Smooth muscle cell (in vitro differentiated cells): ENCODE measurements at regions not wholly inside any gene's neighbourhood (a gene's known extent, or its start where the extent isn't known, plus 50 kb on each side); places are given as distances from the start of the nearest gene placed in this dataset.
A peak's percentile ranks its signal among the peaks of the same experiment; 100 is the strongest.

Experiments used
- DNase-seq: peaks from one replicate; lab custom pipeline; 2025; ENCODE audit not compliant: unreplicated experiment; lab: John Stamatoyannopoulos, UW
- H2AFZ ChIP-seq: fragments of 200-600 bp; sonication (generic); 2 replicates; pipeline ENCODE4 v1.6.0; 2016; ENCODE audit warnings: antibody characterized with exemption, low read depth, mild to moderate bottlenecking
- H3F3A ChIP-seq: fragments of 200-600 bp; sonication (generic); 2 replicates; pipeline ENCODE4 v1.6.0; 2017; ENCODE audit warnings: antibody characterized with exemption, low read depth
- H3K27ac ChIP-seq: fragments of 200-600 bp; sonication (generic); 2 replicates; pipeline ENCODE4 v1.5.1; 2016; ENCODE audit warnings: low read depth, mild to moderate bottlenecking
- H3K27me3 ChIP-seq: fragments of 200-600 bp; sonication (generic); 2 replicates; pipeline ENCODE4 v1.6.1; 2016; ENCODE audit warnings: low read depth, mild to moderate bottlenecking
- H3K36me3 ChIP-seq: fragments of 200-600 bp; sonication (generic); 2 replicates; pipeline ENCODE4 v1.5.1; 2016; ENCODE audit warnings: low read depth
- H3K4me1 ChIP-seq: fragments of 200-600 bp; sonication (generic); 2 replicates; pipeline ENCODE4 v1.5.1; 2016; ENCODE audit warnings: low read depth
- H3K4me2 ChIP-seq: fragments of 200-600 bp; sonication (generic); 2 replicates; pipeline ENCODE4 v1.6.0; 2016; ENCODE audit warnings: mild to moderate bottlenecking
- H3K4me3 ChIP-seq: fragments of 200-600 bp; sonication (generic); 2 replicates; pipeline ENCODE4 v1.5.1; 2016; ENCODE audit warnings: mild to moderate bottlenecking
- H3K79me2 ChIP-seq: fragments of 200-600 bp; sonication (generic); 2 replicates; pipeline ENCODE4 v1.6.0; 2016; ENCODE audit warnings: low read depth, mild to moderate bottlenecking
- H3K9ac ChIP-seq: fragments of 200-600 bp; sonication (generic); 2 replicates; pipeline ENCODE4 v1.6.0; 2016; ENCODE audit warnings: low read depth
- H3K9me3 ChIP-seq: fragments of 200-600 bp; sonication (generic); replicated peaks from 2 replicates; pipeline ENCODE4 v1.5.1; 2016; ENCODE audit warnings: low read depth
- H4K20me1 ChIP-seq: fragments of 200-600 bp; sonication (generic); 2 replicates; pipeline ENCODE4 v1.6.0; 2016; ENCODE audit warnings: low read depth
- WGBS: methylation state at CpG from one replicate; pipeline ENCODE4 v1.1.7; 2016; ENCODE audit warnings: low lambda C conversion rate; 5-methylcytosine and 5-hydroxymethylcytosine counted together
- TF ChIP-seq, protein P1 (sequence below): fragments of 200-600 bp; sonication (generic); IDR thresholded peaks from 2 replicates; pipeline ENCODE4 v1.5.1; 2017; ENCODE audit warnings: borderline replicate concordance, mild to moderate bottlenecking, antibody characterized with exemption; ENCODE audit not compliant: insufficient read depth, poor library complexity, severe bottlenecking

DNA sequence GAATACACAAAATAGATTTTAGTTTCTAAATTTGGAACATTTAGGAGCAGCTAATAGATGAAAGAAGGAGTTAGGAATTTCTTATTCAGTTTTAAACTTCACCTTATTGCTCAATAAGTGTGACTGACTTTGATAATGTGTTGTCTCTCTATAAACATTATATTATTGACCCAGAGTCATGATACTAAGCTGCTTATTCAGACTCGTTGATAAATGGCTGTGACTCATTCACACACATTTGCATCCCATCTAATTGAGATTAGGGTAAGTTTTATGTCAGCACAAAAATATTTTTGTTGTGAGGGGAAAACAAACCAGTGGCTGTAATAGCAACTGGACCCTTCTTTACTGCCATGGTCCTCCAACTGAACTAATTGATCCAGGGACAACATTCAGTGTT, 137.6 kb downstream of the GOLIM4 start:
- TF ChIP-seq, protein P1, sequence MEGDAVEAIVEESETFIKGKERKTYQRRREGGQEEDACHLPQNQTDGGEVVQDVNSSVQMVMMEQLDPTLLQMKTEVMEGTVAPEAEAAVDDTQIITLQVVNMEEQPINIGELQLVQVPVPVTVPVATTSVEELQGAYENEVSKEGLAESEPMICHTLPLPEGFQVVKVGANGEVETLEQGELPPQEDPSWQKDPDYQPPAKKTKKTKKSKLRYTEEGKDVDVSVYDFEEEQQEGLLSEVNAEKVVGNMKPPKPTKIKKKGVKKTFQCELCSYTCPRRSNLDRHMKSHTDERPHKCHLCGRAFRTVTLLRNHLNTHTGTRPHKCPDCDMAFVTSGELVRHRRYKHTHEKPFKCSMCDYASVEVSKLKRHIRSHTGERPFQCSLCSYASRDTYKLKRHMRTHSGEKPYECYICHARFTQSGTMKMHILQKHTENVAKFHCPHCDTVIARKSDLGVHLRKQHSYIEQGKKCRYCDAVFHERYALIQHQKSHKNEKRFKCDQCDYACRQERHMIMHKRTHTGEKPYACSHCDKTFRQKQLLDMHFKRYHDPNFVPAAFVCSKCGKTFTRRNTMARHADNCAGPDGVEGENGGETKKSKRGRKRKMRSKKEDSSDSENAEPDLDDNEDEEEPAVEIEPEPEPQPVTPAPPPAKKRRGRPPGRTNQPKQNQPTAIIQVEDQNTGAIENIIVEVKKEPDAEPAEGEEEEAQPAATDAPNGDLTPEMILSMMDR = no peak
- H3K4me2 ChIP-seq = peak overlapping the region; percentile 40
- peaks cover 6% of the 10 kb centered on the region for H3K4me1 ChIP-seq
- H3K36me3 ChIP-seq = no peaks in the 10 kb centered on the region
- no peaks in the 10 kb centered on the region for H3K79me2 ChIP-seq
- H3K27ac ChIP-seq = peak overlapping the region; percentile 49
- H3F3A ChIP-seq = no peaks in the 10 kb centered on the region
- no peaks in the 10 kb centered on the region for H3K27me3 ChIP-seq
- H3K9me3 ChIP-seq = no peaks in the 10 kb centered on the region
- peak overlapping the region; percentile 59 for H2AFZ ChIP-seq
- H3K9ac ChIP-seq = no peak overlapping the region
- 3% methylated on average over 1 of the region's 1 CpG for WGBS
- DNase-seq = no peak
- no peak overlapping the region for H3K4me3 ChIP-seq
- H4K20me1 ChIP-seq = no peaks in the 10 kb centered on the region

- Histone ChIP-seq H3F3A (no peaks in the 10 kb centered on the region), H2AFZ (no peak overlapping the region), H3K9me3 (no peaks in the 10 kb centered on the region), H3K4me1 (peaks cover 3% of the 10 kb centered on the region), H3K27ac (no peak overlapping the region), H3K27me3 (no peaks in the 10 kb centered on the region), H3K9ac (no peak overlapping the region), H3K79me2 (no peaks in the 10 kb centered on the region), H4K20me1 (no peaks in the 10 kb centered on the region), H3K4me3 (no peak overlapping the region), H3K4me2 (no peak overlapping the region), H3K36me3 (no peaks in the 10 kb centered on the region)
- 64% methylated on average over 4 of the region's 4 CpGs for WGBS
- TF ChIP-seq, protein P1 = no peak
- no peak for DNase-seq
Observed at GRCh38 chr3:167952969-167953368, 142.8 kb downstream of the GOLIM4 start.

DNA sequence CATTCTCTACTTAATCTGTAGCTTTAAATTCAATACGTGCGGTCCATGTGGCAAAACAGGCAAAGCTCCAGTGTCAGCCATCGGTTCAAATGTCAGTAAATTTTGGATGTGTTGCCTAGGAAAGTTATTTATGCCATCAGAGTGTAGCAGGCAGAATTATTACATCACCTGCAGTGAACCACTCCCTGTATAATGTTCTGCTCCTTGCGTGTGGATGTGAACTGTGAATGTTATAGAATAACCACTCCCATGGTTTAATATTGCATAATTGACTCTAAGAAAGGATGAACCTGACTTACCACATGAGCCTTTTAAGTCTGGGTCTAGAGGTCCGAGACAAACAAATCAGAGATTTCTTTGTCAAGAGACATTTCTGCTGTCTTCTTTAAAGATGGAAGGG, 145.5 kb downstream of the GOLIM4 start:
- Histone ChIP-seq H3K4me3 (no peak overlapping the region), H3K9ac (no peak overlapping the region)
- WGBS = 95% methylated on average over 5 of the region's 5 CpGs

More for the DNA sequence above, 145.5 kb downstream of the GOLIM4 start:
- Histone ChIP-seq H3F3A (no peaks in the 10 kb centered on the region), H3K4me2 (no peak overlapping the region), H3K4me1 (no peaks in the 10 kb centered on the region), H3K27me3 (no peaks in the 10 kb centered on the region), H3K9me3 (no peaks in the 10 kb centered on the region), H2AFZ (no peak overlapping the region), H3K27ac (no peak overlapping the region), H3K79me2 (no peaks in the 10 kb centered on the region), H3K36me3 (no peaks in the 10 kb centered on the region), H4K20me1 (no peaks in the 10 kb centered on the region)
- TF ChIP-seq, protein P1 = no peak
- no peak for DNase-seq
